HG02623 (cell line): ENCODE measurements at regions not wholly inside any gene's neighbourhood (a gene's known extent, or its start where the extent isn't known, plus 50 kb on each side); places are given as distances from the start of the nearest gene placed in this dataset.
"Not testable (repeated sequence)": the region's sequence is repeated elsewhere in the genome, so short reads cannot be mapped to it uniquely, and the experiment has no call there.

Experiments used
- ATAC-seq: cut with Tn5 transposase; IDR thresholded peaks from one replicate; pipeline ENCODE4 v1.9.1; 2021; ENCODE audit warnings: moderate library complexity; ENCODE audit not compliant: unreplicated experiment

DNA sequence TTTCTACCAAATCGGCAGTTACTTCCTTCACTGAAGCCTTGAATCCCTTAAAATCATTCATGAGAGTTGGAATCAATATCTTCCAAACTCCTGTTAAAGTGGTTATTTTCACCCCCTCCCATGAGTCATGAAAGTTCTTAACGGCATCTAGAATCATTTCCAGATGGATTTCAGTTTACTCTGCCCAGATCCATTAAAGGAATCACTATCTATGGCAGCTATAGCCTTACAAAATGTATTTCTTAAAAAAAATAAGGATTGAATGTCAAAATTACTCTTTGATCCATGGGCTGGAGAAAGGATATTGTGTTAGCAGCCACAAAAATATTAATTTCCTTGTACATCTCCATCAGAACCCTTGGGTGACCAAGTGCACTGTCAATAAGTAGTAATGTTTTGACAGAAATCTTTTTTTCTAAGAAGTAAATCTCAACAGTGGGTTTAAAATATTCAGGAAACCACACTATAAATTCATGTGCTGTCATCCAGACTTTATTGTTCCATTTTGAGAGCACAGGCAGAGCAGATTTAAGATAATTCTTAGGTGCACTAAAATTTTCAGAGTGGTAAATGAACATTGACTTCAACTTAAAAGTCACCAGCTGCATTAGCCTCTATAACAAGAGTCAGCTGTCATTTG lies 767.7 kb downstream of the DTWD2 start:
- ATAC-seq, result no peak

DNA sequence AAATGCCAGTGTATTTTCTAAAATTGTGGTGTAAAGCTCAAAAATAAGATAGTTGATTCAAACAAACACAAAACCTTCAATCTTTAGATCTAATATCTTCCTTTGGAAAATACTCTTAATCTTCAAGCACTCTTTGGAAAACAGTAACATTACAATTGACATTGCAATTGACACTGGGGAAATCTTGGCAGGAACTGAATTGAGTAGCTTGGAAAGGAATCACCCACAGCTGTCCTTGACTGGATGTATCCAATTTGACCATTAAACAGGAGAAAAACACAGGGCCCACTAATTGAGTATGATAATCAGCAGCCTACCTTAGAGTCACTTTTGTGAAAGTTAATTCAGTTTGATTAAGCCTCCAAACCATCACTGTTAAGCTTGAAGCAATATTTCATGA lies 776.7 kb downstream of the DTWD2 start:
- no peak for ATAC-seq

DNA sequence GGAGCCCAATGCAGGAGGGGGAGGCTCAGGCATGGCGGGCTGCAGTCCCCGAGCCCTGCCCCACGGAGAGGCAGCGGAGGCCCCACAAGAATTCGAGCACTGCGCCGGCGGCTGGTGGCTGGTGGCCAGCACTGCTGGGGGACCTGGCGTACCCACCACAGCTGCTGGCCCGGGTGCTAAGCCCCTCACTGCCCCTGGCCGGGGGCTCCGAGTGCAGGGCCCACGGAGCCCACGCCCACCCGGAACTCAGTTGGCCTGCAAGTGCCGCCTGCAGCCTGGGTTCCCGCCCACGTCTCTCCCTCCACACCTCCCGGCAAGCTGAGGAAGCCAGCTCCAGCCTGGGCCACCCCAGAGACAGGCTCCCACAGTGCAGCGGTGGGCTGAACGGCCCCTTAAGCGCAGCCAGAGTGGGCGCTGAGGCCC lies 780.3 kb downstream of the DTWD2 start:
- ATAC-seq, result no peak

GRCh38 chr5:118199801-118200200 lies 788.5 kb downstream of the DTWD2 start:
- no peak for ATAC-seq

- no peak for ATAC-seq
These were observed 792.1 kb downstream of the DTWD2 start for GRCh38 chr5:118196229-118196628.

DNA sequence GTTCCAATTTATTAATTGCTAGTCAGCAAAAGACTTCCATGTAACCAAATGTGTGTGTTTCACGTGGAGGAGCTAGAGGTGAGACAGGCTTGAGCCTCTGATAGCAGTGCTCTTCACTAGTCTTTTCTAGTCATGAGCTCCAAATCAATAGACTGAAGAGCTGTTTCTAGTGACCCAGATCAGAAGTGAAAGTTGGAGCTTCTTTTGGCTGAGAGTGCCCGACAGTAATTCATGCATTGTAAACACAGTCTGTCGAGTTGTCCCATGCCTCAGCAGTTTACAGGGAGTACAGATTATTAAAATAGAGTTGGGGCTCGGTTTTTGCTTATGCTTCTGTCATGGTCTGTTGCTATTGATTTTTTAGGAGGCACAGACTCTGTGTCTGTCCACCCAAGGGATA lies 793.1 kb downstream of the DTWD2 start:
- no peak for ATAC-seq

DNA sequence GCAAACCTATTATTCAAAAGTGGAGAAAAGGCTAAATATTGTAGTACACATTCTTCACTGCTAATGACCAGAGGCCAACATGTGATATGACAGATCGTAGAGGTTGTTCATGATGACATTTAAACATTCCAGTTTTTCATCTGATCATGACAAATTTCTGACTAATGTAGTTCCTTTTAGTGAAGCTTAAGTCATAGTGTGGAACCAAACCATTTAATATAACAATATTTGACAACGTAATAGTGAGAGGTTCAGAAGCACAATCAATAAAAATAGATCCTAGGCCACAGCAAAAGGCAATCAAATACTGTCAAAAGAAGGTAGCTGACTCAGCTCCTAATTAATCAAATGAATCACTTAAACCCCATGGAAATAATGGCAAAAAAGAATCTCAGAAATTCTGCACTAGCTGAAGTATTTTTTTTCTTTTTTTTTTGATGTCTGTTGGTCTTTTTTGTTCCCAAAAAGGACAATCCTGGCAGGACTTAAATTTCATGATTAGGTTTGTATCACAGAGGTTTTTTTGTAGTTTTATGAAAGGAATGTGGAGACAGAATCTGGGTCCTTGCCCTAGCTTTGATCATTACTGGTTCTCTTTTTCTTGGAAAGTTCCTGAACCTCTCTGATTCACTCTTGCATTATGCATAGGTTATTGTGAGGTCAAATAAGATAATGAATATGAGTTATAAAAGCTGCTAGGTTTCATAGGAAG lies 795.0 kb downstream of the DTWD2 start:
- ATAC-seq, result no peak

DNA sequence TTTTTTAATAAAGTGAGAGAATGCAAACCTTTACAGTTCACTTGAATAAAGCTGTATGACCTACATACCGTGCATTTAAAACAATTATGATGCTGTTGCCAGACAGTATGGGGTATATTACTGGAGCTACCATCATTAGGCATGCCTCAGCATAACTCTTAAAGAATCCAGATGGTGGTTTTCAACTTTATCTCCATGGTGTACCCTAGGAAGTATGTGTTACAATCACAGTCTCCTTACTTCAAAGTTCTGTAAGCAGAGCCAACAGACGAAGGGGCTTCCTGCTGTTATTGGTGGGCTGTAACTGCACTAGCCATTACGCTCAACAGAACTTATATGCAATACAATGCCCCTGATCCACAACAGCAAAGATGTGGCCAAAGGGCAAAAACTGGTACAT lies 803.3 kb downstream of the DTWD2 start:
- no peak for ATAC-seq

DNA sequence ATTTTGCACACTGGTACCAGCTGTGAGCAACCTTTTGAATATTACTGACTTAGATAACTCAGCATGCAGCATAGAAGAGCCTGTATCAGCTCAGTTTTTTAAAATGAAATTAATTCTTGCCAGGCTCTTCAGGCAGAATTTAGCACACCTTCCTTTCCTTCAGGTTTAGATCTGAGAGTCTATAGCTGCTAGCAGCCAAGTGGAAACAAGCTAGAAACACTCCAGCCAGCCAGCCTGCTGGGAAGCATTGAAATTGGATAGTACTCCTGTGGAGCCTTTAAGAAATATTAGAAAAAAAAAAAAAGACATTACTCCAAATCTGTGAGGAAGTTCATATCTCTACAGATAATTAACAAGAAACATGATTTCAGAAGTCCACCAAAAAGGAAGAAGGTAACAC lies 812.2 kb downstream of the DTWD2 start:
- ATAC-seq, result no peak

DNA sequence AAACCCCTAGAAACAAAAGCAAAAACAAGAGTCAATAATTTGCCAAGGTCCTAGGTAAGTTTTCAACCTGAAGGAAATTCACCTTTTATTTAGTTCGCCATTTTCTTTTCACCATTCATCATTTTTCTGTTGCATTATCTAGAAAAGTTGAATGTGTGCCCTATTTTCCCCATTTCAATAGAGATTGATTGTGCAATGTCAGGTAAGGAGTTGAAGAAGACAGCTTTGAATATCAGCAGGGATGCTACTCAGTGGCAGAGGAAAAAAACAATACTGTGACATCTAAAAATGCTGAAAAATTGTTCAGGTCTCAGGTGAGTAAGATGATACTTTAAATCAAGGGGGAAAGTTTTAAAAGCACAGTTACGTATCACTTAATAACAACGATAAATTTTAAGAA lies 813.7 kb downstream of the DTWD2 start:
- no peak for ATAC-seq

- ATAC-seq, result no peak
These were observed 815.0 kb downstream of the DTWD2 start for GRCh38 chr5:118173340-118173739.

DNA sequence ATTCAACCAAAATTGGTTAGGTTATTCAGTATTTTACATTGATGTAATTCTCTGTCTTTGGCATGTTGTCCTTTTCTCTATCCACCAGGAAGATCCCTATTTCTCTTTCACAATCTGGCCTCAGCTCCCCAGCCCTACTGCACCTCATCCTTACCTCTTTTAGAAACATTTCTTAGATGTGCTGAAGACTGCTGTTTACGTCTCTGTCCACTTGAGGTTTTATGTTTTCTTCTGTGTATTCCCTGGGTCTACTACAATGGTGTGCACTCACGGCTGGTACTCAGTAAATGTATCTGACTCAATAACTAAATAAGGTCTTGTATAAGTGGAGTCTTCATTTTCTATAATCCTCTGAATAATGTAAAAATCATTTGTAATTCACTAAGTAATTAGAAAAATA lies 822.7 kb downstream of the DTWD2 start:
- ATAC-seq, result no peak

GRCh38 chr5:118156181-118156580 lies 832.2 kb downstream of the DTWD2 start:
- no peak for ATAC-seq

- no peak for ATAC-seq
These were observed 841.5 kb downstream of the DTWD2 start for GRCh38 chr5:118146824-118147223.

- no peak for ATAC-seq
These were observed 843.8 kb downstream of the DTWD2 start for GRCh38 chr5:118144540-118144939.

GRCh38 chr5:118139361-118139760 lies 849.0 kb downstream of the DTWD2 start:
- ATAC-seq, result no peak

GRCh38 chr5:118126159-118126558 lies 862.2 kb downstream of the DTWD2 start:
- no peak for ATAC-seq

DNA sequence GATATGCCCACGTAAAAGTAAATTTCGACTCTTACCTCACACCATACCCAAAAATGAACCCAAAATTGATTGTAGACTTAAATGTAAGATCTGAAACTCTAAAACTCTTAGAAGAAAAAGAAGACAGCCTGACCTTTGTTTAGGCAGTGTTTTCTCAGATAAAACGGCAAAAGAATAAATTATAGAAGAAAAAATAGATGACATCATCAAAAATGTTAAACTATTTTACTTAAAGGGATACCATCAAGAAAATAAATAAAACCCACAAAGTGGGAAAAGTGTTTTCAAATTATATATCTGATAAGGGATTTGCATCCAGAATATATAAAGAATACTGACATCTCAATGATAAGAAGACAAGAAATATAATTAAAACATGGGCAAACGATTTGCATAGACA lies 862.7 kb downstream of the DTWD2 start:
- ATAC-seq, result no peak

- ATAC-seq, result no peak
These were observed 867.1 kb downstream of the DTWD2 start for GRCh38 chr5:118121258-118121657.

DNA sequence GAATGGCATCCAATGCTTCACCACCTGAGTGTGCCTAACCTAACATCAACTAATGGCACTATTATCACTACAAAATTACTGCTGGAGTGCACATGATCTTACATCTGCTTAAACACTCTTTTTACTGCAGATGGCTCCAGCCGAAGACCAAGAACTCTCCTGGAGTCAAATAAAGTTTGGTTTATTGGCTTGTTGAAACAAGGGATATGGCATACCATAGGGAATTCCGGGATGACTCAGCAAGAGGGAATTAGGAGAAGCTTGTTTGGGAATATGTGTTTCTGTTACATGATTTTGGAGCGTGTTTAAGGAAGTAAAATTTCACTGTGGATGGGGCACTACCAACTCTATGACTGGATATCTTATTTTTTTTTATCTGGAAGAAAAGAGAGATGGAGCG lies 872.6 kb downstream of the DTWD2 start:
- no peak for ATAC-seq

DNA sequence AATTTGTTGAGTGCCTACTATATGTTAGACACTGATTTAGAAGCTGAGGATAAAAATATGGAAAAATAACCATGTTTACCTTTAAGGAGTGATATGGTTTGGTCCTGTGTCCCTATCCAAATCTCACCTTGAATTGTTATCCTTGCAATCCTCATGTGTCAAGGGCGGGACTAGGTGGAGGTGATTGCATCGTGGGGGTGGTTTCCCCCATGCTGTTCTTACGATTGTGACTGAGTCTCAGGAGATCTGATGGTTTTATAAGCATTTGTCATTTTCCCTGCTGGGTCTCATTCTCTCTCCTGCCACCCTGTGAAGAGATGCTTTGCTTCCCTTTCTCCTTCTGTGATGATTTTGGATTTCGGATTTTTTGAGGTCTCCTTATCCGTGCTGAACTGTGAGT lies 876.4 kb downstream of the DTWD2 start:
- no peak for ATAC-seq

GRCh38 chr5:118107246-118107645 lies 881.1 kb downstream of the DTWD2 start:
- not testable (repeated sequence) for ATAC-seq

DNA sequence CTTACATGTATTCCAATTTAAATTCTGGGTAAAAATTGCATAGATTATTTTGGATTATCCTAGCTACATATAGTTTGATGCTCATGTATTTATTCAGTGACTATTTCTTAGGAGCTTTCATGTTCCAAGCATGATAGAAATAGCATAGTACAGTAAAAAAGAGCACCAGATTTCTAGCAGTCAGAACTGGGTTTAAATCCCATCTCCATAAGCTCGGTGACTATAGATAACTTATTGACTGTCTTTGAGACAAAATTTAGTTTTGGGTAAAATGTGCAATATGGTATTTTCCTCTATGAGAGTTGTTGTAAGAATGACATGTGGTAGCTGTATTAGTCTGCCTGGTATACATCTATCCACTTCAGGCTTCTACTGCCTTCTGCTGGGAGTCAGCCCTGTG lies 889.6 kb downstream of the DTWD2 start:
- ATAC-seq, result no peak
